OCI-LY7 (cell line): ENCODE measurements at regions not wholly inside any gene's neighbourhood (a gene's known extent, or its start where the extent isn't known, plus 50 kb on each side); places are given as distances from the start of the nearest gene placed in this dataset.

Experiments used
- BruUV-seq: library from RNA; stranded (reverse); fragments of 400-500 nt; replicated peaks from 2 replicates; lab custom pipeline; 2021; lab: Mats Ljungman, UMichigan
- CTCF ChIA-PET: fragments of 300-600 bp; sonication (Branson Sonifier 250); formaldehyde crosslinking; loops from one replicate; lab custom pipeline; 2022; ENCODE audit warnings: antibody characterized with exemption; ENCODE audit not compliant: unreplicated experiment; lab: Charles Lee
- POLR2A ChIA-PET: fragments of 300-600 bp; sonication (Branson Sonifier 250); formaldehyde crosslinking; loops from one replicate; lab custom pipeline; 2022; ENCODE audit warnings: antibody characterized with exemption; lab: Charles Lee
- DNase-seq: peaks from one replicate; pipeline ENCODE4 v3.0.0-alpha.2; 2015; ENCODE audit warnings: low spot score
- H2AFZ ChIP-seq: fragments of 200-600 bp; sonication (generic), shearing (Covaris generic); 2 replicates; pipeline ENCODE4 v1.6.1; 2014; ENCODE audit warnings: mild to moderate bottlenecking, antibody characterized with exemption, low read length, moderate library complexity
- H3K27ac ChIP-seq: fragments of 200-600 bp; sonication (generic); 2 replicates; pipeline ENCODE4 v1.5.1; 2014; ENCODE audit warnings: mixed run types, low read depth, mild to moderate bottlenecking, moderate library complexity, low read length, inconsistent platforms; ENCODE audit not compliant: poor library complexity, severe bottlenecking
- H3K36me3 ChIP-seq: fragments of 200-600 bp; sonication (generic); 2 replicates; pipeline ENCODE4 v1.6.1; 2014; ENCODE audit warnings: mild to moderate bottlenecking, antibody characterized with exemption, low read length, moderate library complexity, mixed read lengths; ENCODE audit not compliant: insufficient read depth
- H3K4me1 ChIP-seq: fragments of 200-600 bp; sonication (generic); 2 replicates; pipeline ENCODE4 v1.5.1; 2014; ENCODE audit warnings: mild to moderate bottlenecking, low read length; ENCODE audit not compliant: insufficient read depth, poor library complexity, severe bottlenecking
- H3K4me2 ChIP-seq: fragments of 200-600 bp; sonication (generic); 2 replicates; pipeline ENCODE4 v1.6.1; 2014; ENCODE audit warnings: mild to moderate bottlenecking, low read length
- H3K4me3 ChIP-seq: fragments of 200-600 bp; sonication (generic); 2 replicates; pipeline ENCODE4 v1.5.1; 2014; ENCODE audit warnings: mild to moderate bottlenecking, low read depth, low read length; ENCODE audit not compliant: poor library complexity, severe bottlenecking
- H3K79me2 ChIP-seq: fragments of 200-600 bp; sonication (generic); 2 replicates; pipeline ENCODE4 v1.6.1; 2016; ENCODE audit warnings: low read depth, mild to moderate bottlenecking, low read length, moderate library complexity, mixed read lengths; ENCODE audit not compliant: insufficient read depth
- H3K9me2 ChIP-seq: fragments of 200-600 bp; sonication (generic); 2 replicates; pipeline ENCODE4 v1.6.1; 2016; ENCODE audit warnings: mild to moderate bottlenecking, low read length, mixed read lengths; ENCODE audit not compliant: insufficient read depth
- H3K9me3 ChIP-seq: fragments of 200-600 bp; sonication (generic); 2 replicates; pipeline ENCODE4 v1.6.1; 2014; ENCODE audit warnings: mild to moderate bottlenecking, mixed run types, low read length, mixed read lengths
- H4K20me1 ChIP-seq: fragments of 200-600 bp; sonication (generic); 2 replicates; pipeline ENCODE4 v1.6.1; 2014; ENCODE audit warnings: mild to moderate bottlenecking, antibody characterized with exemption, low read length, moderate library complexity, mixed read lengths; ENCODE audit not compliant: insufficient read depth
- EZH2phosphoT487 ChIP-seq: fragments of 200-600 bp; sonication (generic); IDR thresholded peaks from 2 replicates; pipeline ENCODE4 v1.6.1; 2018; ENCODE audit warnings: low read depth, borderline replicate concordance, mild to moderate bottlenecking, mixed run types, antibody characterized with exemption, low read length, moderate library complexity, mixed read lengths
- intact Hi-C: fragments of 100-400 bp; cut with micrococcal nuclease; formaldehyde crosslinking; loops from one replicate; pipeline ENCODE4 v1.10.0; 2022; ENCODE audit not compliant: unreplicated experiment
- TF ChIP-seq, protein P1 (sequence below): fragments of 200-600 bp; sonication (generic); conservative IDR thresholded peaks from 2 replicates; pipeline ENCODE4 v1.5.1; 2014; ENCODE audit warnings: mild to moderate bottlenecking, antibody characterized with exemption, low read length, moderate library complexity, mixed read lengths

DNA sequence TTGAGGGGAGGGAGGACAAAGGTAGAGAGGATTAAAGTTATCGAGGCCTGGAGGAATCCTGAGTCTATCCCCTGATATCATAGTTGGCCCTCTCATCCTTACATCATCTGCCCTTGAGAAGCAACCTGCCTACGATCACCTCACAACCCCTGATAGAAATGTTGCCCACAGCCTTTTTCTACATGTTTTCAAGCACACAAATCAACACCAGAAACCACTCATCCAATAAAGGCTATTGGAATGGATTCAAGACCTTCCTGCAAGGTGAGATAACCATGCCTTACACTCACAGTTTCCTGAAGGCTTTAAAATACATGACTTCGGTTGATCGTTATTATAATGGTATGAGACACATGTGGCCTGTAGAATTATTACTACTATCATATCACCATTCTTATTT, 175.7 kb upstream of the EGLN3 start:
- Histone ChIP-seq H4K20me1 (no peaks in the 10 kb centered on the region), H3K9me2 (no peaks in the 10 kb centered on the region), H3K9me3 (no peaks in the 10 kb centered on the region), H2AFZ (no peak overlapping the region), H3K27ac (no peak overlapping the region), H3K4me1 (no peaks in the 10 kb centered on the region), H3K79me2 (no peaks in the 10 kb centered on the region), H3K36me3 (no peaks in the 10 kb centered on the region), H3K4me3 (no peak overlapping the region), H3K4me2 (no peak overlapping the region)
- CTCF ChIA-PET, result no interaction called here
- DNase-seq, result no peak
- POLR2A ChIA-PET, result interaction anchor here (0.6 kb wide), 2 partner anchors 12 to 906 kb away, joined by 3 read pairs; no protein-coding TSS in a partner anchor
- TF ChIP-seq EZH2phosphoT487, result no peak
- TF ChIP-seq, protein P1, sequence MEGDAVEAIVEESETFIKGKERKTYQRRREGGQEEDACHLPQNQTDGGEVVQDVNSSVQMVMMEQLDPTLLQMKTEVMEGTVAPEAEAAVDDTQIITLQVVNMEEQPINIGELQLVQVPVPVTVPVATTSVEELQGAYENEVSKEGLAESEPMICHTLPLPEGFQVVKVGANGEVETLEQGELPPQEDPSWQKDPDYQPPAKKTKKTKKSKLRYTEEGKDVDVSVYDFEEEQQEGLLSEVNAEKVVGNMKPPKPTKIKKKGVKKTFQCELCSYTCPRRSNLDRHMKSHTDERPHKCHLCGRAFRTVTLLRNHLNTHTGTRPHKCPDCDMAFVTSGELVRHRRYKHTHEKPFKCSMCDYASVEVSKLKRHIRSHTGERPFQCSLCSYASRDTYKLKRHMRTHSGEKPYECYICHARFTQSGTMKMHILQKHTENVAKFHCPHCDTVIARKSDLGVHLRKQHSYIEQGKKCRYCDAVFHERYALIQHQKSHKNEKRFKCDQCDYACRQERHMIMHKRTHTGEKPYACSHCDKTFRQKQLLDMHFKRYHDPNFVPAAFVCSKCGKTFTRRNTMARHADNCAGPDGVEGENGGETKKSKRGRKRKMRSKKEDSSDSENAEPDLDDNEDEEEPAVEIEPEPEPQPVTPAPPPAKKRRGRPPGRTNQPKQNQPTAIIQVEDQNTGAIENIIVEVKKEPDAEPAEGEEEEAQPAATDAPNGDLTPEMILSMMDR, result no peak
- BruUV-seq, result no TSS peak
- intact Hi-C loops, result no loop called here

DNA sequence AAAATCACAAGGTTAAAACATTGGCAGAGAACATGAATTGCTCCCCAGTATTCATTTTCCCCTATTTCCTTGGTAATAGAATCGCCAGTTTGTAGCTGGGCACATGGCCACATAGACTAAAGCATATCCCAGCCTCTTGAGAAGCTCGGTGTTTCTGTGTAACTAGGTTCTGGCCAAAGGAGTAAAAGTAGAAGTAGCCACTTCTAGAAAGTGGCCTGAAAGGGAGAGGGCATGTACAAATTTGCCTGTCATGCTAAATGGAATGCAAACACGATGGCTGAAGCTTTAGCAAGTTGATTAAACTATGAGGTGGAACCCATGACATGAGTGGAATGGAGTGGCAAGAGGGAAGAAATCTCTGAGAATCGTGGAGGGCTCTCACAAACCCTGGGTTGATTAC, 173.7 kb upstream of the EGLN3 start:
- Histone ChIP-seq H3K27ac (no peak overlapping the region), H4K20me1 (no peaks in the 10 kb centered on the region), H3K36me3 (no peaks in the 10 kb centered on the region), H3K4me2 (no peak overlapping the region), H3K9me2 (no peaks in the 10 kb centered on the region), H3K79me2 (no peaks in the 10 kb centered on the region), H3K4me3 (no peak overlapping the region), H3K4me1 (no peaks in the 10 kb centered on the region), H2AFZ (no peak overlapping the region), H3K9me3 (no peaks in the 10 kb centered on the region)
- no TSS peak for BruUV-seq
- TF ChIP-seq, protein P1, result no peak
- DNase-seq, result no peak
- CTCF ChIA-PET, result no interaction called here
- POLR2A ChIA-PET, result no interaction called here
- intact Hi-C loops, result no loop called here

DNA sequence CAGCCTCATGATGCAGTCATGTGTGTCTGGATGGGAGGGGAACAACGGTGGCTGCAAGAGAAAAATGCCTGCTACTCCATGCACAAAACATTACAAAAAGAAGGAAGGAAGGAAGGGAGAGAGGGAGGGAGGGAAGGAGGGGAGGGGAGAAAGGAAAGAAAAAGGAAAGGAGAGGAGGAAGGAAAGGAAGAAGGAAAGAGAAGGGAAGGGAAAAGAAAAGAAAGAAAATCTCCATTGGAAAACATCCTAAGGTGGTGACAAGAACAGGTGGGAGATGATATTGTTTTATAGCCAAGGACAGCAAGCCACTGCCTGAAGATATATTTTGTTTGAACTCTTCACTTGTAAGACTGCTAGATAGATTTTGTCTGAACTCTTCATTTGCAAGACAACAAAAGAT, 171.8 kb upstream of the EGLN3 start:
- H2AFZ ChIP-seq, result no peak overlapping the region
- ChIA-PET POLR2A (no interaction called here), CTCF (no interaction called here)
- H3K4me3 ChIP-seq, result no peak overlapping the region
- H3K36me3 ChIP-seq, result no peaks in the 10 kb centered on the region
- no peak overlapping the region for H3K27ac ChIP-seq
- H4K20me1 ChIP-seq, result no peaks in the 10 kb centered on the region
- intact Hi-C loops, result no loop called here
- no peaks in the 10 kb centered on the region for H3K4me1 ChIP-seq
- H3K9me2 ChIP-seq, result no peaks in the 10 kb centered on the region
- H3K9me3 ChIP-seq, result no peaks in the 10 kb centered on the region
- BruUV-seq, result no TSS peak
- TF ChIP-seq EZH2phosphoT487, result no peak
- TF ChIP-seq, protein P1, result no peak
- H3K4me2 ChIP-seq, result no peak overlapping the region
- no peak for DNase-seq
- H3K79me2 ChIP-seq, result no peaks in the 10 kb centered on the region
